HG02852 (cell line): ENCODE measurements at regions not wholly inside any gene's neighbourhood (a gene's known extent, or its start where the extent isn't known, plus 50 kb on each side); places are given as distances from the start of the nearest gene placed in this dataset.

Experiments
- ATAC-seq: cut with Tn5 transposase; IDR thresholded peaks from one replicate; pipeline ENCODE4 v1.9.1; 2021; ENCODE audit warnings: mild to moderate bottlenecking, moderate library complexity; ENCODE audit not compliant: unreplicated experiment

GRCh38 chr5:96582343-96582742 lies 79.8 kb upstream of the CAST start:
- ATAC-seq: no peak

GRCh38 chr5:96584712-96585111 lies 77.5 kb upstream of the CAST start:
- ATAC-seq: no peak

- no peak for ATAC-seq
Measured at GRCh38 chr5:96588539-96588938, 73.6 kb upstream of the CAST start.

DNA sequence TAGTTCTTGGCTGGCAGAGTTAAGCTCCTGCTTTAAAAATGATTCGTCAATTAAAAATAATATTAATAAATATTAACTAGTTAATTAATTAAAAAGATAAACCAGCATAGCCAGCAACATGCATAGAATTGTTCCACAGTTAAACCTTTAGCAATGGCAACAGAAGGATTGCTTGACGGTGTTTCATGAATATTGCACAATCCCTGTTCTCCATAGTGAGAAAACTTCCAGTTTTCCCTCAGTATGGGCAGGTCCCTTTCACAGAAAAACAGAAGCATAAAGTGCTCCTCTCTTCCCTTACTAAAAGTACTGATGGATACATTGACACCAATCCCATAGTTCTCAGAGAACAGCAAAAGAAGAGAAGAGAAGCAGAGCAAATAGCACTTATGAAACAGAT lies 71.4 kb upstream of the CAST start:
- ATAC-seq: no peak

DNA sequence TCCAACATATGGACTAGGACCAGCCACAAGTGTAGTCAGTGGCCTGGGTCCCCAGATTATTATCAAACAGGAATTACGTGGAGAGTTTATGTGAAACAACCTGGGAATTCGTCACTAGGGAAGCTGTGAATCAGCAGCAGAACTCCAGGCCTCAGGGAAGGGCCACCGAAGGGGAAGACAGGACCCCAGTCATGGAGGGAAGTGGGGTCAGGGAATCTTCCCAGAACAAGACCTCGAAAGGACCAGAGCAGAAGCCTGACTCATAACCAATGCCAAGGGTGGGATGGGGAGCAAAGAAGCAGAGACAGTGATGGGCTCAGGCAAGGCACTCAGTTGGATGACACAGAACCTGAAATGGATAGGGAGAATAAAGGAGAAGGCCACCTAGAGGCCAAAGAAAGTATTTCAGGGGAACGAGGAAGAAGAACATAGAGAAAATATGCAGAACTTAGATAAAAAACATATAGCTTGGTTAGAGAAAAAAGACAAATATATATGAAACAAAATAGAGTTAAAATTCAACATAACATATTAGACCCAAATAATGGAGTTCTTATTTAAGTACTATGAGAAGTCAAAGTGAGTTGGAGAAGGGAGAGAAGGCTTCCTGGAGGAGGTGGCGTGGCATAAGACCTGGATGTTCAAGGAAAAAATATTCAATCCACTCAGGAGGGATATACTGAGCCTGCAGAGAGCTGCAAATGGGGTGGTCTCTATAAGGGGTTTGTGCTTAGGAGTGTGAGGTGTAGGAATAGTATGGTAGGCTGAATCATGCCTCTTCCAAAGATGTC lies 66.7 kb upstream of the CAST start:
- no peak for ATAC-seq

- no peak for ATAC-seq
Measured at GRCh38 chr5:96597438-96598020, 64.6 kb upstream of the CAST start.

DNA sequence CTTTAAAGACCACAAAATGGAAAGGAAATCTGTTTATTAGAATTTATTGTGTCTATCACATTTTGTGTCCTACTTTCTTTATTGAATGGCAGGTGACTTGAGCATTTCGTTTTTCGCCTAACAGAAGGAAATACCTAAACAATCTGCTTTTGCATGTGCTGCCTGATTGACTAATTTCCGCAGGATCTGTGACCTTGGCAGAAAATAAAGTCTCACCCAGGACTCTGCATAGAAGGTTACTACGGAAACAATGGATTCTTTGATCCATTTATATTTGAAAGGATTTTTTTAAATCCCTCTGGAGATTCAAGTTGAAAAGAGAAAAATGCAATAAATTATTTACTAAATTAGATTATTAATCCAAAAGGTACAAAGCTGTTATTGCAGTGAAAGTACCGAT lies 61.0 kb upstream of the CAST start:
- ATAC-seq: no peak

DNA sequence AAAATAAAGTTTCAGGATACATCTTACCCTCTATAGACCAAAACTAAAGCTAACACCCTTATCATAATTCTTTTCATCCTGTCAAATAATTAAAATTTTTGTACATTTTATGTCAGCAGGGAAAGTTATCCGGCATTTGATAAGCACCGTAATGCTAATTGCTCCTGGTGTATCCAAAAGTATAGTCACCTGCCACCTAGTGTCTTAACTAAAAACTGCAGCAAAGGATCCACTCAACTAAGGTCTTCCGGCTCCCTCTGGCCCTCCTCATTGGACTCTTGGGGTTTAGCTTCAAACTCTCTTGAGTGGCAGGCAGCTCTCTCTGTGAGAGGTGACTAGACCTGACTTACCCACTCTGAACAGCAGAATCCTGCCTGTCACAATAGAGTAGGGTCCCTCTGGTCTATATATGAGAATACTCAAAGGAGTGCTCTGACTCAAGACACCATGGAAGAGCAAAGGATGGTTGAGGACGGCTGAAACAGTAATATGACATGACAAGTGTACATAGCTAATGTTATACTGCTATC lies 60.4 kb upstream of the CAST start:
- peak; percentile 72 for ATAC-seq

GRCh38 chr5:96602776-96603175 lies 59.4 kb upstream of the CAST start:
- ATAC-seq: no peak

- ATAC-seq: no peak
Measured at GRCh38 chr5:96605144-96605837, 56.9 kb upstream of the CAST start.

DNA sequence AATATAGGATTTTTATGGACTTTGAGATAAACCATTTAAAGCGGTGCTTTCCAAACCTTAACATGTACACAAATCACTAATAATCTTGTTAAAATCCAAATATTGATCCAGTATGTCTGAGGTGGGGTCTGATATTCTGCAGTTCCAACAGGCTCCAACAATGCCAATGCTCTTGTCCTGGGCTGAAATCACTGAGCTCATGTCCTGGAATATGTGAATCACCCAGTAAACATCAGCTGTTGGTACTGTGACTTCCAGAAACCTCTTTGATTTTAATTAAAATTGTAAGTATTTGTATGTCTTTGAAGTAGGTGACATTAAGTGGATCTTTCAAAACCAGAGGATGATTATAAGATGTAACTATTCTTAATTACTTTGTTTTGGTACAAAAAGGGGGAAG lies 52.8 kb upstream of the CAST start:
- no peak for ATAC-seq

GRCh38 chr5:96610747-96611146 lies 51.4 kb upstream of the CAST start:
- ATAC-seq: no peak

DNA sequence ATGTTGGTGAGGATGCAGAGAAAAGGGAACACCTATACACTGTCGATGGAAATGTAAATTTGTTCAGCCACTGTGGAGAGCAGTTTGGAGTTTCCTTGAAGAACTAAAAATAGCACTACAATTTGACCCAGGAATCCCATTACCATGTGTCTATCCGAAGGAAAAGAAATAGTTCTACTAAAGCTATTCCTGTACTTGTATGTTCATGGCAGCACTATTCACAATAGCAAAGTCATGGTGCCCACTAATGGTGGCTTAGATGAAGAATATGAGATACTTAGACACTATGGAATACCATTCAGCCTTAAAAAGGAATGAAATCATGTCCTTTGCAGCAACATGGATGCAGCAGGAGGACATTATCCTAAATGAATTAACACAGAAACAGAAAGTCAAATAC lies 50.2 kb upstream of the CAST start:
- no peak for ATAC-seq
